GM12872 (cell line): ENCODE measurements at regions not wholly inside any gene's neighbourhood (a gene's known extent, or its start where the extent isn't known, plus 50 kb on each side); places are given as distances from the start of the nearest gene placed in this dataset.

Experiments used
- CTCF ChIP-seq: IDR thresholded peaks from 3 replicates; pipeline ENCODE4 v1.5.1; 2011; ENCODE audit warnings: low read depth, mild to moderate bottlenecking, low read length, moderate library complexity; ENCODE audit not compliant: insufficient read depth

- TF ChIP-seq CTCF = peak; percentile 54
These were observed 635.4 kb upstream of the ARGLU1 start for GRCh38 chr13:107203146-107203847.

GRCh38 chr13:107202371-107203023 lies 634.6 kb upstream of the ARGLU1 start:
- TF ChIP-seq CTCF = no peak

- TF ChIP-seq CTCF = no peak
These were observed 632.6 kb upstream of the ARGLU1 start for GRCh38 chr13:107200491-107200890.

GRCh38 chr13:107192289-107192688 lies 624.4 kb upstream of the ARGLU1 start:
- TF ChIP-seq CTCF = no peak

GRCh38 chr13:107190065-107190464 lies 622.1 kb upstream of the ARGLU1 start:
- TF ChIP-seq CTCF = no peak

- no peak for TF ChIP-seq CTCF
These were observed 618.0 kb upstream of the ARGLU1 start for GRCh38 chr13:107185889-107186288.

- no peak for TF ChIP-seq CTCF
These were observed 602.5 kb upstream of the ARGLU1 start for GRCh38 chr13:107170270-107170931.
